HG03108 (cell line): ENCODE measurements at regions not wholly inside any gene's neighbourhood (a gene's known extent, or its start where the extent isn't known, plus 50 kb on each side); places are given as distances from the start of the nearest gene placed in this dataset.
"Not testable (repeated sequence)": the region's sequence is repeated elsewhere in the genome, so short reads cannot be mapped to it uniquely, and the experiment has no call there.

Experiments
- ATAC-seq: cut with Tn5 transposase; IDR thresholded peaks from one replicate; pipeline ENCODE4 v1.9.1; 2021; ENCODE audit warnings: moderate library complexity; ENCODE audit not compliant: unreplicated experiment

GRCh38 chr3:192011137-192011536, 550.2 kb downstream of the PYDC2 start:
- ATAC-seq, result no peak

GRCh38 chr3:192013110-192013509, 552.1 kb downstream of the PYDC2 start:
- no peak for ATAC-seq

DNA sequence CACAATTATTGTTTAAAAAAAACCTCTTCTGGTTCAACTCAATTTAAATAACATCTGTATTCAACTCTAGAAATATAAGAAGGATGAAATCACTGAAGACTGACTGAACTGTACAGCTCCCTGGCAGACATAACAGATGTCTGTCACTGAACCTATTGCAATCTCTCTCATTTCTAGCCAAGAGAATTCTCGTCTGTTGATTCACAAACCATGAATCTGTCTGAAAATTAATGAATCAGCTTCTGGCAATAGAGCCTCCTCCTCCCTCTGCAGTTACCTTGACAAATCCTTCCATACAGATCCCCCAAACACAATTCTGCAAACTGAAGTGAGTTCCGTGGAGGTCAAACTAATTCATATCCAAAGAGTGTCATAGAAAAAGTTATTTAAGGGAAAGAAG, 561.4 kb downstream of the PYDC2 start:
- ATAC-seq, result no peak

- ATAC-seq, result no peak
These were observed 563.8 kb downstream of the PYDC2 start for GRCh38 chr3:192024751-192025150.

- ATAC-seq, result no peak
These were observed 565.7 kb downstream of the PYDC2 start for GRCh38 chr3:192026661-192027060.

DNA sequence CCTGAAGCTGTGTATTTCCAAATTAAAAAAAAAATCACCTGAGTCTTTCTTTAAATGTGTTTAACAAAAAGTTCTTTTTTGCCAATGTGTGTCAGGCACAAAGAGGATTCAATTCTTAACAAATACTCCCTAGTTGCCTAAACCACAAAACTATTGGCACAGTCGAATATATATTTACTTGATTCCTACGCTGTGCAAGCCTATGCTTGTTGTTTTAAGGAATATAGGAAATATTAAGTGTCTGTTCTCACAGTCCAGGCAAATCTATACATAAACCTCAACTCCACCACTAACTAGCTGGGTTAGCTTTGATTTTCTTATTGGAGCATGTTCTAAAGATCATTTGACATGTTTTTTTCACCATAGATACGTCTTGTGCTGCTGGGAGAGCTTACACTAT, 571.0 kb downstream of the PYDC2 start:
- ATAC-seq, result no peak

DNA sequence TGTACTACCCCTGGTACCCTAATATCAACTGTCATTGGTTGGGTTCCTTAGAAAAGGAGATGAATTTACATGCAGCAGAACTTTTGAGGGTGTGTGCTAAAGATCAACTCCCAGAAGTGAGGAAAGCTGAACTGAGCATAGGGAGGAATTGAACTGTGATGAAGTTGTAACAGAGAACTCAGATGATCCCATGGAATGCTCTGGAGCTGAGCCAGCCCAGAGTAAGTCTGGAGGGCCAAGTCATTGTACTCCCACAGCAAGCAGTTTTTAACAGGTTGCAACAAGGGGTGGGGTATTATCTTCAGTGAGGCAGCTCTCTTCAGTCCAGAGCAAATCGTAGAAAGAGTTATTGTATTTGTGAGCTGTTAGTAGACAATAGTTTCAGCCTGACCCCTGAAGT, 572.3 kb downstream of the PYDC2 start:
- ATAC-seq, result no peak

- no peak for ATAC-seq
These were observed 577.8 kb downstream of the PYDC2 start for GRCh38 chr3:192038726-192039125.

GRCh38 chr3:192039593-192039992, 578.6 kb downstream of the PYDC2 start:
- no peak for ATAC-seq

DNA sequence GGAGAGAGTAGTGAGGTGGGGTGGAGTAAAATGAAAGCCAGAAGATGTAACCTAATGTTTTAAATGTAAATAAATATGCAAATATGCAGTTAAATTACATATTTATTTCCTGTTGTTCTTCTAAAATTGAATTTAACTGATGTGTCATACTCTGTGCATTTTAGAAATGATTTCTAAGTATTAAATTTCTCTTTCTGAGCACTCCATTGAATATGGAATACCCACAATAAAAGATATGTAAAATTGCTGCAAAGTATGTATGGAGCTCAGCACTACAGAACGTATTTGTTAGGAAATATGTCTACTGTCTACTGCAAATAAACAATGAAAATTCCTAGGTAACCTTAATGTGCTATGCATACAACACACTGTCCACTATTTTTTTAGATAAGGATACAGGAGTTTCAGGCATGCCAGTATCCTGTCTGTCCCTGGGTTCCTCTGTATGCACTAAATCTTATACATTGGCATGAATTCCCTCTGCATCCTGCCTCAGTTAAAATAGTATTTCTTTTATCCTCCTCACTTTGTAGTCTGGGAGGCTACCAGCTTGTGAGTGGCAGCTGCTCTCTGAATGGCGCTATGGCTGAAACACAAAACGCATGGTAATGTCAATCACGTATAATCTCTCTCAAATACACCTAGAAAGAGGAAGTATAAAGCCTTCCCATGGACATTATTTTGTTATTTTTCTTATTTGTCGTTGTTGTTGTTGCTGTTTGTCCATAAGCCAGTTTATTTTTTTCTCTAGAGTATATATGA, 579.5 kb downstream of the PYDC2 start:
- no peak for ATAC-seq

DNA sequence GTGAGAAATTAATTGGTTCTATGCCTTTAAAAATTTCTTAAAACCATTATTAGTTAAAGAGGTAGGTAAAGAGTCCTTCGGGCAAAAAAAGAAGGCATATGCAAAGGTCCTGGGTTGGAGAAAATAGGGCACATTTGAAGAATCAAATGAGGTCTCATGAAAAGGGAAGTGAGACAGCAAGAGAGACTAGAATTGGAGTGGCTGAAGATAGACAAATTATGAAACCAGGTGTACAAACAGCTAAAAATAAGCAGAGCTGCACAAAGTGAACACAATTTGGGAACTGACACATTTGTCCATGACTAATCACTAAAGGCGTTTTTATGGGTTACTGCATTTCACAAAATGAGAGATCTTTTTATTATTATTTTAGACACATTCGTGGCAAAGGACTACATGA, 581.2 kb downstream of the PYDC2 start:
- ATAC-seq, result peak; percentile 98

- ATAC-seq, result no peak
These were observed 593.9 kb downstream of the PYDC2 start for GRCh38 chr3:192054881-192055280.

DNA sequence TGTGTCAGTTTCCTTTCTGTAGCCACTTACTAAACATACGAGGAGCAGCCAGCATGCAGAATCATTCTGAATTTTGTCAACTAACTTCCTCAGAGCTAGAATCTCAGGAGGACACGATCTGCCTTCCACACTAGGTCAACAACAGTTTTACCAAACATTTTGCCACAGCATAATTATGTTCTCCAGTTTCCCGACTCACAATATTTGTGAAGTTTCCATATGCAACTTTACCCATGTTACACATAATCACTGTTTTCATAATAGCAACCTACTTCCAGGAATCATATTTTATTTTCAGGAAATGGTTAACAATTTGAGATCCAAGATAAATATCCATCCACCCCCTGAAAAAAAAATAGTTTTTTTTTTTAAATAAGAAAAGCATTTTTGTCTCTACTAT, 595.0 kb downstream of the PYDC2 start:
- ATAC-seq, result no peak

DNA sequence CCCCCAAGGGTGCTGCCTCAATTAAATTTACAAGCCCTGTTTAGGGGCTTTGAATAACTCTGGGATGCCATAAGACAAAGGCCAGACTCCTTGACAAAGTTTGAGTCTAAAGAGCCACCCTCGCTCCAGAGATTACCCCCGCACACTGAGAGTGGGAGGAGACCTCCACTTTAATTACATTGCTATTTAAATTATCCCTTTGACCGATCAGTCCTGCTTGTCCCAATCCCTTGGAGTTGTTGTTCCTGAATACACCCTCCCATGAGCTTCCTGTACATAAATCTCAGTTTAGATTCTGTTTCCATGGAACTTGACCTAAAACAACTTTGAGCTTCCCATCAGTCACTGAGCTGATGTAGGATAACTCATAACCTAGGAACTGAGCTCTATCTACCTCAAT, 596.3 kb downstream of the PYDC2 start:
- ATAC-seq, result no peak

- no peak for ATAC-seq
These were observed 599.3 kb downstream of the PYDC2 start for GRCh38 chr3:192060160-192060781.

DNA sequence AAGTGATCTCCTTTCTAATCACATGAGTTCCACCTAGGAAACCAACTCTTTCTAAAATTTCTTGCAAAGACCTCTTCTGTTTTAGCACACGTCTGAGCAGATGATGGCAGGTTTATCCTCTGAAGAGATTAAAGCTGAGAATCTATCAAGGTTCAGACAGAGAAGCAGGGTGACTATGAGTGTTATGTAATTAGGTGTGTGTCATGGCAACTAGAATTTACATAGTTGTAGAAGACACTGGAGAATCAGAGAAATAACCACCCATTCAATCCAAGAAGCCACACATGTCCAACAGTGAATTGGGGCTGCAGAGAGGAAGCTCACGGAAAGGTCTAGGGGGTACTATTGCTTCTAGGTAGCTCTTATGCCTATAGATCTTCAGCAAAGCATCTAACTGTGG, 600.5 kb downstream of the PYDC2 start:
- no peak for ATAC-seq

DNA sequence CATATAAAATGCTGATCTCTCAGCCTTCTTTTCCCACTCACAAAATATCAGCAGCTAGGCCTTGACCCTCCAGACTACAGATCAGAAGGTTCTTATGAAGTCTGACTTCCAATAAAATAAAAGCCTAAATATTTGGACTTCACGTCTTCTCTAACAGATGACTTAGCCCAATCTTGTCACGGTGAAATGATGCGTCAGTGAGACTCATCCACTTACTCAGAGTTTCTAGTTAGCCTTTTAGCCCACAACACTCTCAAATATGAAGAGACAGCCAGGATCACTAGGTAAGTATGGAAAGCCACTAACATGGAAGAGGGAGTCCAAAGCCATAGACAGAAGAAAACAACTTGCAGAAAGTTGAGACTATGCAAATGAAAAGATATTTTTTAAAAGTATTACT, 601.2 kb downstream of the PYDC2 start:
- ATAC-seq, result no peak

DNA sequence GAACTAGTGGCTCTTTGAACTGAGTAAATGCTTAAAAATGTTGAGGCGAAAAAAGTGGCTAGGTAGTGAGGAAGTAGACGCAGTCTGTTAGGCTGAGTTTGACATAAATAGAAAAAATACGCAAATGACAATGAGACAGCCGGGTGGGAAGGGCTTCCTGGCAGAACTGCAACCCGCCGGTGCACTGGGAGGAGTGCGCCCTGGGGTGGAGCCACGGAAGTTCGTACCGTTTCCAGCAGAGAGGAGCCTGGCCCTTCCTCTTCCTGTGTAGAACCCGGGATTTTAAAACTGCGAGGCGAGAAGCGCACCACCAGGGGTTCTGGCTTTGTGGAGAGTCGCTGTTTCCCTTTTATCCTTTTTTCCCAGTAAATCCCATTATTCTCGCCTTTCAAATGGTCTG, 602.6 kb downstream of the PYDC2 start:
- peak; percentile 90 for ATAC-seq

GRCh38 chr3:192064959-192065358, 604.0 kb downstream of the PYDC2 start:
- no peak for ATAC-seq

- ATAC-seq, result not testable (repeated sequence)
These were observed 605.3 kb downstream of the PYDC2 start for GRCh38 chr3:192066253-192066652.

DNA sequence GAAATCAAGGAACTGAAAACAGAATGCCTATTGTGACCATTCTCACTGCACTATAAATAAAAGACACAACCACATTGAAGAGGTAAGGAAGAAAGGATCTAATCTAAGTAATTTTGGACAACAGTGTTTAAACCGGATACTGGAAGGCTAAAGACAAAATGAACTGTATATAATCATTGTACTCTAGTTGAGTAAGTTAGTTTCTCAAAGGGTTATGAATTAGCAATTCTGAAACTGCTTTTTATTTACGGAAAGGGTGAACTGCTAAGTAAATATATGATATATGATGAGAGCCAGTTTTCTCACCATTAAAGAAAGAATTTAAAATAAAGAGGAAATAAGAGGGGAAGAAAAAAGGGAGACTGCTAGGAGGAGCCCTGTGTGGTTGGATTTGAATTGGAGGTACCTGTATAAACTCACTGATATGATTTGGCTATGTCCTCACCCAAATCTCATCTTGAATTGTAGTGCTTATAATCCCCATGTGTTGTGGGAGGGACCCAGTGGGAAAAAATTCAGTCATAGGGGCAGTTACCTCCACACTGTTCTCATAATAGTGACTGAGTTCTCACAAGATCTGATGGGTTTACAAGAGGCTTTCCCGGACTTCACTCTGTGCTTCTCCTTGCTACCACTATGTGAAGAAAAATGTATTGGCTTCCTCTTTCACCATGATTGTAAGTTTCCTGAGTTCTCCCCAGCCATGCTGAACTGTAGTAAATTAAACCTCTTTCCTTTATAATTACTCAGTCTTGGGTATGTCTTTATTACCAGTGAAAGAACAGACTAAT, 607.7 kb downstream of the PYDC2 start:
- peak; percentile 56 for ATAC-seq
